ENCODE measurements at regions not wholly inside any gene's neighbourhood (a gene's known extent, or its start where the extent isn't known, plus 50 kb on each side); places are given as distances from the start of the nearest gene placed in this dataset.

GRCh38 chr6:999552-999951 lies 306.6 kb upstream of the EXOC2 start:
- no peak for TF ChIP-seq CTCF (IDR thresholded peaks at IDR 0.05 in 2 of 3, conservative IDR thresholded peaks at IDR 0.05 in 1 of 3; ENCODE audit: borderline replicate concordance in 1 of 3, insufficient read depth in 1 of 3, low read depth in 2 of 3, low read length in 2 of 3)
- no peak for TF ChIP-seq POLR2A (IDR thresholded peaks at IDR 0.05; ENCODE audit: borderline replicate concordance, extremely low read depth, insufficient read depth, insufficient read length)
- TF ChIP-seq TCF7L2 (IDR thresholded peaks at IDR 0.05; ENCODE audit: borderline replicate concordance, extremely low read depth, insufficient read depth, insufficient read length), result no peak
- TF ChIP-seq POLR2AphosphoS5 (IDR thresholded peaks at IDR 0.05; ENCODE audit: low read depth, low read length), result no peak
- TF ChIP-seq EZH2 (IDR thresholded peaks at IDR 0.05), result no peak
- no peak for TF ChIP-seq EGR1 (IDR thresholded peaks at IDR 0.05; ENCODE audit: low read depth)
- TF ChIP-seq EZH2phosphoT487 (IDR thresholded peaks at IDR 0.05; ENCODE audit: borderline replicate concordance), result no peak
- TF ChIP-seq ZNF274 (IDR thresholded peaks at IDR 0.05; ENCODE audit: low read depth, low read length), result no peak
- no peak for TF ChIP-seq ZBTB33 (IDR thresholded peaks at IDR 0.05; ENCODE audit: extremely low read depth, insufficient replicate concordance, low read length)
- TF ChIP-seq CEBPB (IDR thresholded peaks at IDR 0.05; ENCODE audit: low read depth), result no peak
- TF ChIP-seq RAD21 (IDR thresholded peaks at IDR 0.05; ENCODE audit: low read depth), result no peak
- no peak for TF ChIP-seq REST (IDR thresholded peaks at IDR 0.05; ENCODE audit: low read depth)
